ENCODE measurements at regions not wholly inside any gene's neighbourhood (a gene's known extent, or its start where the extent isn't known, plus 50 kb on each side); places are given as distances from the start of the nearest gene placed in this dataset.

DNA sequence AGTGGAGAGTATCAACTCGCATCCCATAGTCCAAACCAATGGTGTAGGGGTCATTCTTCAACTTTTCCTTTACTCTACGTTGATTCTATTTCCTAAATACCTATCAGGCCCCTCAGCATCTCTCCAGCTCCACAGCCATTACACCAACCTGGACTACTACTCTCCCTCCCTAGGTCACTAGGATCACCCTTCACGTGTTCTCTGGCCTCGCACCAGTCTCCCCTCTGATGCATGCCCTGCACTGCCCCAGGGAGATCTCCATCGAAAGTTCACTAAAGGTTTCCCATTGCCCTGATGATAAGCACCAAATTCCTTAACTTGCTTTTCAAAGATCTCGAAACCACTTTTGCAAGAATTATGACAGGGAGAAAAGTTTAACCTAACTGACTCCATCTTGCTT, 421.5 kb downstream of the TSHZ3 start (continued):
- TF ChIP-seq, protein P1, sequence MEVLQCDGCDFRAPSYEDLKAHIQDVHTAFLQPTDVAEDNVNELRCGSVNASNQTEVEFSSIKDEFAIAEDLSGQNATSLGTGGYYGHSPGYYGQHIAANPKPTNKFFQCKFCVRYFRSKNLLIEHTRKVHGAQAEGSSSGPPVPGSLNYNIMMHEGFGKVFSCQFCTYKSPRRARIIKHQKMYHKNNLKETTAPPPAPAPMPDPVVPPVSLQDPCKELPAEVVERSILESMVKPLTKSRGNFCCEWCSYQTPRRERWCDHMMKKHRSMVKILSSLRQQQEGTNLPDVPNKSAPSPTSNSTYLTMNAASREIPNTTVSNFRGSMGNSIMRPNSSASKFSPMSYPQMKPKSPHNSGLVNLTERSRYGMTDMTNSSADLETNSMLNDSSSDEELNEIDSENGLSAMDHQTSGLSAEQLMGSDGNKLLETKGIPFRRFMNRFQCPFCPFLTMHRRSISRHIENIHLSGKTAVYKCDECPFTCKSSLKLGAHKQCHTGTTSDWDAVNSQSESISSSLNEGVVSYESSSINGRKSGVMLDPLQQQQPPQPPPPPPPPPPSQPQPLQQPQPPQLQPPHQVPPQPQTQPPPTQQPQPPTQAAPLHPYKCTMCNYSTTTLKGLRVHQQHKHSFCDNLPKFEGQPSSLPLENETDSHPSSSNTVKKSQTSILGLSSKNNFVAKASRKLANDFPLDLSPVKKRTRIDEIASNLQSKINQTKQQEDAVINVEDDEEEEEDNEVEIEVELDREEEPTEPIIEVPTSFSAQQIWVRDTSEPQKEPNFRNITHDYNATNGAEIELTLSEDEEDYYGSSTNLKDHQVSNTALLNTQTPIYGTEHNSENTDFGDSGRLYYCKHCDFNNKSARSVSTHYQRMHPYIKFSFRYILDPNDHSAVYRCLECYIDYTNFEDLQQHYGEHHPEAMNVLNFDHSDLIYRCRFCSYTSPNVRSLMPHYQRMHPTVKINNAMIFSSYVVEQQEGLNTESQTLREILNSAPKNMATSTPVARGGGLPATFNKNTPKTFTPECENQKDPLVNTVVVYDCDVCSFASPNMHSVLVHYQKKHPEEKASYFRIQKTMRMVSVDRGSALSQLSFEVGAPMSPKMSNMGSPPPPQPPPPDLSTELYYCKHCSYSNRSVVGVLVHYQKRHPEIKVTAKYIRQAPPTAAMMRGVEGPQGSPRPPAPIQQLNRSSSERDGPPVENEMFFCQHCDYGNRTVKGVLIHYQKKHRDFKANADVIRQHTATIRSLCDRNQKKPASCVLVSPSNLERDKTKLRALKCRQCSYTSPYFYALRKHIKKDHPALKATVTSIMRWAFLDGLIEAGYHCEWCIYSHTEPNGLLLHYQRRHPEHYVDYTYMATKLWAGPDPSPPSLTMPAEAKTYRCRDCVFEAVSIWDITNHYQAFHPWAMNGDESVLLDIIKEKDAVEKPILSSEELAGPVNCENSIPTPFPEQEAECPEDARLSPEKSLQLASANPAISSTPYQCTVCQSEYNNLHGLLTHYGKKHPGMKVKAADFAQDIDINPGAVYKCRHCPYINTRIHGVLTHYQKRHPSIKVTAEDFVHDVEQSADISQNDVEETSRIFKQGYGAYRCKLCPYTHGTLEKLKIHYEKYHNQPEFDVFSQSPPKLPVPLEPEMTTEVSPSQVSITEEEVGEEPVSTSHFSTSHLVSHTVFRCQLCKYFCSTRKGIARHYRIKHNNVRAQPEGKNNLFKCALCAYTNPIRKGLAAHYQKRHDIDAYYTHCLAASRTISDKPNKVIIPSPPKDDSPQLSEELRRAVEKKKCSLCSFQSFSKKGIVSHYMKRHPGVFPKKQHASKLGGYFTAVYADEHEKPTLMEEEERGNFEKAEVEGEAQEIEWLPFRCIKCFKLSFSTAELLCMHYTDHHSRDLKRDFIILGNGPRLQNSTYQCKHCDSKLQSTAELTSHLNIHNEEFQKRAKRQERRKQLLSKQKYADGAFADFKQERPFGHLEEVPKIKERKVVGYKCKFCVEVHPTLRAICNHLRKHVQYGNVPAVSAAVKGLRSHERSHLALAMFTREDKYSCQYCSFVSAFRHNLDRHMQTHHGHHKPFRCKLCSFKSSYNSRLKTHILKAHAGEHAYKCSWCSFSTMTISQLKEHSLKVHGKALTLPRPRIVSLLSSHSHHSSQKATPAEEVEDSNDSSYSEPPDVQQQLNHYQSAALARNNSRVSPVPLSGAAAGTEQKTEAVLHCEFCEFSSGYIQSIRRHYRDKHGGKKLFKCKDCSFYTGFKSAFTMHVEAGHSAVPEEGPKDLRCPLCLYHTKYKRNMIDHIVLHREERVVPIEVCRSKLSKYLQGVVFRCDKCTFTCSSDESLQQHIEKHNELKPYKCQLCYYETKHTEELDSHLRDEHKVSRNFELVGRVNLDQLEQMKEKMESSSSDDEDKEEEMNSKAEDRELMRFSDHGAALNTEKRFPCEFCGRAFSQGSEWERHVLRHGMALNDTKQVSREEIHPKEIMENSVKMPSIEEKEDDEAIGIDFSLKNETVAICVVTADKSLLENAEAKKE (CRISPR knock-in tag; IDR thresholded peaks at IDR 0.05), result no peak
- TF ChIP-seq CREB1 (CRISPR knock-in tag; IDR thresholded peaks at IDR 0.05; ENCODE audit: low read depth) (no peak), NANOG (IDR thresholded peaks at IDR 0.05; ENCODE audit: borderline replicate concordance) (no peak)

DNA sequence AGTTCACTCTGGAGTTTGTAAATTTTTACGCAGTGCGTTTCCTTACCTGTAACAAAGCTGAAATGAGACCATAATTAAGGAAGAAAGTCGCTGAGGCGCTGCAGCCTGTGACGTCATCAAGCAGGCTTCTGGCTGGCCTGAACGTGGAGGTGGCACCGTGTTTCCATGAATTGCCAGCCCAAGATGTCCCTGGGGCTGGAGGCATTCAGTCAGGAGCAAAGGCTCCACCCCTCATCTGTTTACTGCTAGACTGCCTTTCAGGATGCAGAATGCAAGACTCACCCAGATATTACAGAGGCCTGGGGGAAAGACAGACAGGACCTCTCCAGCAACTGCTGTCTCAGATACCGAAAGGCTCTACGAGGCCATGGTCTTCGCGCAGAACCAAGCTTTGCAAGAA, 424.6 kb downstream of the TSHZ3 start:
- Mint-ChIP-seq H3K36me3 (ENCODE audit: low read depth) (peaks cover 9% of the 10 kb centered on the region; the same call in 2 of the 3 replicates), H3K4me1 (peaks cover 13% of the 10 kb centered on the region), H3K27ac (no peak overlapping the region), H3K27me3 (ENCODE audit: insufficient read depth, low read depth, poor library complexity) (peaks cover 3% of the 10 kb centered on the region), H3K4me3 (no peak overlapping the region), H3K9me3 (no peaks in the 10 kb centered on the region; the same call in 2 of the 3 replicates)
- Histone ChIP-seq H3F3A (replicated peaks; ENCODE audit: low read depth) (no peaks in the 10 kb centered on the region), H3K4me1 (ENCODE audit: insufficient read depth) (no peaks in the 10 kb centered on the region), H3K4me3 (no peak overlapping the region), H3K4me2 (no peak overlapping the region), H4K20me1 (replicated peaks; ENCODE audit: insufficient read depth) (no peaks in the 10 kb centered on the region), H3K27ac (ENCODE audit: low read depth) (no peak overlapping the region), H3K79me2 (replicated peaks; ENCODE audit: insufficient read depth) (no peaks in the 10 kb centered on the region), H2AFZ (no peak overlapping the region), H3K27me3 (ENCODE audit: insufficient read depth) (no peaks in the 10 kb centered on the region), H3K9me2 (ENCODE audit: insufficient read depth) (peaks cover 12% of the 10 kb centered on the region; the same call in 1 of the 2 replicates), H3K36me3 (ENCODE audit: insufficient read depth) (no peaks in the 10 kb centered on the region)
- no peak for DNase-seq (ENCODE audit: low spot score)
- no peak for ATAC-seq
- TF ChIP-seq CREB1 (CRISPR knock-in tag; IDR thresholded peaks at IDR 0.05; ENCODE audit: low read depth), result no peak
- TF ChIP-seq STAT1 (IDR thresholded peaks at IDR 0.05; ENCODE audit: unreplicated experiment), result no peak
- TF ChIP-seq, protein P2, sequence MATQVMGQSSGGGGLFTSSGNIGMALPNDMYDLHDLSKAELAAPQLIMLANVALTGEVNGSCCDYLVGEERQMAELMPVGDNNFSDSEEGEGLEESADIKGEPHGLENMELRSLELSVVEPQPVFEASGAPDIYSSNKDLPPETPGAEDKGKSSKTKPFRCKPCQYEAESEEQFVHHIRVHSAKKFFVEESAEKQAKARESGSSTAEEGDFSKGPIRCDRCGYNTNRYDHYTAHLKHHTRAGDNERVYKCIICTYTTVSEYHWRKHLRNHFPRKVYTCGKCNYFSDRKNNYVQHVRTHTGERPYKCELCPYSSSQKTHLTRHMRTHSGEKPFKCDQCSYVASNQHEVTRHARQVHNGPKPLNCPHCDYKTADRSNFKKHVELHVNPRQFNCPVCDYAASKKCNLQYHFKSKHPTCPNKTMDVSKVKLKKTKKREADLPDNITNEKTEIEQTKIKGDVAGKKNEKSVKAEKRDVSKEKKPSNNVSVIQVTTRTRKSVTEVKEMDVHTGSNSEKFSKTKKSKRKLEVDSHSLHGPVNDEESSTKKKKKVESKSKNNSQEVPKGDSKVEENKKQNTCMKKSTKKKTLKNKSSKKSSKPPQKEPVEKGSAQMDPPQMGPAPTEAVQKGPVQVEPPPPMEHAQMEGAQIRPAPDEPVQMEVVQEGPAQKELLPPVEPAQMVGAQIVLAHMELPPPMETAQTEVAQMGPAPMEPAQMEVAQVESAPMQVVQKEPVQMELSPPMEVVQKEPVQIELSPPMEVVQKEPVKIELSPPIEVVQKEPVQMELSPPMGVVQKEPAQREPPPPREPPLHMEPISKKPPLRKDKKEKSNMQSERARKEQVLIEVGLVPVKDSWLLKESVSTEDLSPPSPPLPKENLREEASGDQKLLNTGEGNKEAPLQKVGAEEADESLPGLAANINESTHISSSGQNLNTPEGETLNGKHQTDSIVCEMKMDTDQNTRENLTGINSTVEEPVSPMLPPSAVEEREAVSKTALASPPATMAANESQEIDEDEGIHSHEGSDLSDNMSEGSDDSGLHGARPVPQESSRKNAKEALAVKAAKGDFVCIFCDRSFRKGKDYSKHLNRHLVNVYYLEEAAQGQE (IDR thresholded peaks at IDR 0.05; ENCODE audit: unreplicated experiment), result no peak
- no peak for TF ChIP-seq EZH2phosphoT487 (IDR thresholded peaks at IDR 0.05; ENCODE audit: unreplicated experiment)
- TF ChIP-seq, protein P1 (CRISPR knock-in tag; IDR thresholded peaks at IDR 0.05), result no peak
- no peak for TF ChIP-seq NANOG (IDR thresholded peaks at IDR 0.05; ENCODE audit: borderline replicate concordance)
